ENCODE measurements at regions not wholly inside any gene's neighbourhood (a gene's known extent, or its start where the extent isn't known, plus 50 kb on each side); places are given as distances from the start of the nearest gene placed in this dataset.

- TF ChIP-seq, protein P1, sequence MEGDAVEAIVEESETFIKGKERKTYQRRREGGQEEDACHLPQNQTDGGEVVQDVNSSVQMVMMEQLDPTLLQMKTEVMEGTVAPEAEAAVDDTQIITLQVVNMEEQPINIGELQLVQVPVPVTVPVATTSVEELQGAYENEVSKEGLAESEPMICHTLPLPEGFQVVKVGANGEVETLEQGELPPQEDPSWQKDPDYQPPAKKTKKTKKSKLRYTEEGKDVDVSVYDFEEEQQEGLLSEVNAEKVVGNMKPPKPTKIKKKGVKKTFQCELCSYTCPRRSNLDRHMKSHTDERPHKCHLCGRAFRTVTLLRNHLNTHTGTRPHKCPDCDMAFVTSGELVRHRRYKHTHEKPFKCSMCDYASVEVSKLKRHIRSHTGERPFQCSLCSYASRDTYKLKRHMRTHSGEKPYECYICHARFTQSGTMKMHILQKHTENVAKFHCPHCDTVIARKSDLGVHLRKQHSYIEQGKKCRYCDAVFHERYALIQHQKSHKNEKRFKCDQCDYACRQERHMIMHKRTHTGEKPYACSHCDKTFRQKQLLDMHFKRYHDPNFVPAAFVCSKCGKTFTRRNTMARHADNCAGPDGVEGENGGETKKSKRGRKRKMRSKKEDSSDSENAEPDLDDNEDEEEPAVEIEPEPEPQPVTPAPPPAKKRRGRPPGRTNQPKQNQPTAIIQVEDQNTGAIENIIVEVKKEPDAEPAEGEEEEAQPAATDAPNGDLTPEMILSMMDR (IDR thresholded peaks at IDR 0.05), result no peak
- TF ChIP-seq POLR2A (IDR thresholded peaks at IDR 0.05), result no peak
These were observed 255.8 kb upstream of the SASH1 start for GRCh38 chr6:148086843-148087242.

Measured in esophagus squamous epithelium (tissue), 4 donors.